CD4-positive, alpha-beta T cell treated with Interleukin-4 for 4 hours (primary cell): ENCODE measurements at regions not wholly inside any gene's neighbourhood (a gene's known extent, or its start where the extent isn't known, plus 50 kb on each side); places are given as distances from the start of the nearest gene placed in this dataset.

Experiments used
- DNase-seq: peaks from one replicate; pipeline ENCODE4 v3.0.0-alpha.2; 2020

GRCh38 chr4:112853662-112854256 lies 195.7 kb upstream of the ANK2 start:
- no peak for DNase-seq

- DNase-seq, result no peak
These were observed 195.0 kb upstream of the ANK2 start for GRCh38 chr4:112854420-112854819.

- no peak for DNase-seq
These were observed 194.4 kb upstream of the ANK2 start for GRCh38 chr4:112855058-112855457.

GRCh38 chr4:112857461-112857860 lies 192.0 kb upstream of the ANK2 start:
- DNase-seq, result no peak

GRCh38 chr4:112858751-112859150 lies 190.7 kb upstream of the ANK2 start:
- no peak for DNase-seq

GRCh38 chr4:112859456-112860184 lies 189.8 kb upstream of the ANK2 start:
- DNase-seq, result no peak

- DNase-seq, result no peak
These were observed 188.4 kb upstream of the ANK2 start for GRCh38 chr4:112860830-112861690.

- no peak for DNase-seq
These were observed 187.5 kb upstream of the ANK2 start for GRCh38 chr4:112861691-112862674.

GRCh38 chr4:112865443-112865842 lies 184.0 kb upstream of the ANK2 start:
- DNase-seq, result no peak

GRCh38 chr4:112876316-112876715 lies 173.1 kb upstream of the ANK2 start:
- DNase-seq, result no peak

- no peak for DNase-seq
These were observed 167.6 kb upstream of the ANK2 start for GRCh38 chr4:112881842-112882241.

- DNase-seq, result no peak
These were observed 167.2 kb upstream of the ANK2 start for GRCh38 chr4:112882286-112882685.

- no peak for DNase-seq
These were observed 165.0 kb upstream of the ANK2 start for GRCh38 chr4:112884406-112884805.

- no peak for DNase-seq
These were observed 163.6 kb upstream of the ANK2 start for GRCh38 chr4:112885897-112886296.

- DNase-seq, result no peak
These were observed 160.8 kb upstream of the ANK2 start for GRCh38 chr4:112888622-112889021.

GRCh38 chr4:112889199-112889598 lies 160.3 kb upstream of the ANK2 start:
- no peak for DNase-seq

GRCh38 chr4:112889619-112890527 lies 159.6 kb upstream of the ANK2 start:
- DNase-seq, result no peak

GRCh38 chr4:112894480-112894879 lies 155.0 kb upstream of the ANK2 start:
- no peak for DNase-seq

GRCh38 chr4:112894951-112895350 lies 154.5 kb upstream of the ANK2 start:
- DNase-seq, result no peak

- no peak for DNase-seq
These were observed 153.4 kb upstream of the ANK2 start for GRCh38 chr4:112895811-112896608.
